Esophagus muscularis mucosa (tissue), 4 donors: ENCODE measurements at regions not wholly inside any gene's neighbourhood (a gene's known extent, or its start where the extent isn't known, plus 50 kb on each side); places are given as distances from the start of the nearest gene placed in this dataset.

Experiments
- EP300 ChIP-seq: sonication (generic); formaldehyde crosslinking; IDR thresholded peaks from one replicate; pipeline ENCODE4 v1.6.1; 2017; ENCODE audit warnings: antibody characterized with exemption
- POLR2A ChIP-seq: fragments of 450-650 bp; IDR thresholded peaks from one replicate; pipeline ENCODE4 v1.6.1; 2017; ENCODE audit warnings: antibody characterized with exemption, moderate library complexity, mild to moderate bottlenecking, low read depth
- POLR2AphosphoS5 ChIP-seq, 2 donors: sonication (generic); formaldehyde crosslinking; IDR thresholded peaks; one replicate each; pipeline ENCODE4 v1.6.1; 2017; ENCODE audit warnings: antibody characterized with exemption in 2 of 2
- TF ChIP-seq, protein P1 (sequence below), 3 experiments: fragments of 200-600 bp in 2 of 3; fragments of 450-650 bp in 1 of 3; sonication (generic) in 2 of 3; IDR thresholded peaks; one replicate each; pipeline ENCODE4 v1.5.1; 2017 to 2019; ENCODE audit warnings: antibody characterized with exemption in 3 of 3, mild to moderate bottlenecking in 2 of 3, moderate library complexity in 1 of 3

GRCh38 chr10:111356571-111356970, 279.7 kb downstream of the ADRA2A start:
- TF ChIP-seq POLR2AphosphoS5 (IDR thresholded peaks at IDR 0.05) (no peak), POLR2A (no peak), EP300 (no peak)
- TF ChIP-seq, protein P1, sequence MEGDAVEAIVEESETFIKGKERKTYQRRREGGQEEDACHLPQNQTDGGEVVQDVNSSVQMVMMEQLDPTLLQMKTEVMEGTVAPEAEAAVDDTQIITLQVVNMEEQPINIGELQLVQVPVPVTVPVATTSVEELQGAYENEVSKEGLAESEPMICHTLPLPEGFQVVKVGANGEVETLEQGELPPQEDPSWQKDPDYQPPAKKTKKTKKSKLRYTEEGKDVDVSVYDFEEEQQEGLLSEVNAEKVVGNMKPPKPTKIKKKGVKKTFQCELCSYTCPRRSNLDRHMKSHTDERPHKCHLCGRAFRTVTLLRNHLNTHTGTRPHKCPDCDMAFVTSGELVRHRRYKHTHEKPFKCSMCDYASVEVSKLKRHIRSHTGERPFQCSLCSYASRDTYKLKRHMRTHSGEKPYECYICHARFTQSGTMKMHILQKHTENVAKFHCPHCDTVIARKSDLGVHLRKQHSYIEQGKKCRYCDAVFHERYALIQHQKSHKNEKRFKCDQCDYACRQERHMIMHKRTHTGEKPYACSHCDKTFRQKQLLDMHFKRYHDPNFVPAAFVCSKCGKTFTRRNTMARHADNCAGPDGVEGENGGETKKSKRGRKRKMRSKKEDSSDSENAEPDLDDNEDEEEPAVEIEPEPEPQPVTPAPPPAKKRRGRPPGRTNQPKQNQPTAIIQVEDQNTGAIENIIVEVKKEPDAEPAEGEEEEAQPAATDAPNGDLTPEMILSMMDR (IDR thresholded peaks at IDR 0.05), result no peak
